Right atrium auricular region (tissue), 2 donors: ENCODE measurements at regions not wholly inside any gene's neighbourhood (a gene's known extent, or its start where the extent isn't known, plus 50 kb on each side); places are given as distances from the start of the nearest gene placed in this dataset.

ENCODE experiments used
- DNase-seq: peaks from one replicate; pipeline ENCODE4 v3.0.0-alpha.2; 2019; ENCODE audit warnings: low spot score
- H3K27ac ChIP-seq, 2 donors: fragments of 200-600 bp; sonication (generic); 1 replicate in 1 of 2; 2 replicates in 1 of 2; pipeline ENCODE4 v1.5.1; 2016 to 2019
- H3K27me3 ChIP-seq, 2 donors: fragments of 200-600 bp; sonication (generic); one replicate each; pipeline versions ENCODE4 v1.5.1 to v1.6.0; 2017 to 2019
- H3K36me3 ChIP-seq: fragments of 200-600 bp; sonication (generic); one replicate; pipeline ENCODE4 v1.5.1; 2016
- H3K4me1 ChIP-seq, 2 donors: fragments of 200-600 bp; sonication (generic); one replicate each; pipeline versions ENCODE4 v1.5.1 to v1.6.0; 2017 to 2019
- H3K4me3 ChIP-seq, 2 donors: fragments of 200-600 bp; sonication (generic); 1 replicate in 1 of 2; 2 replicates in 1 of 2; pipeline ENCODE4 v1.5.1; 2017 to 2019; ENCODE audit warnings: mild to moderate bottlenecking in 1 of 2, moderate library complexity in 1 of 2
- H3K9me3 ChIP-seq, 2 donors: fragments of 200-600 bp; sonication (generic); one replicate each; pipeline ENCODE4 v1.5.1; 2019
- TF ChIP-seq, protein P1 (sequence below), 2 donors: fragments of 200-600 bp; sonication (generic); IDR thresholded peaks; one replicate each; pipeline ENCODE4 v1.5.1; 2019; ENCODE audit warnings: antibody characterized with exemption in 2 of 2

DNA sequence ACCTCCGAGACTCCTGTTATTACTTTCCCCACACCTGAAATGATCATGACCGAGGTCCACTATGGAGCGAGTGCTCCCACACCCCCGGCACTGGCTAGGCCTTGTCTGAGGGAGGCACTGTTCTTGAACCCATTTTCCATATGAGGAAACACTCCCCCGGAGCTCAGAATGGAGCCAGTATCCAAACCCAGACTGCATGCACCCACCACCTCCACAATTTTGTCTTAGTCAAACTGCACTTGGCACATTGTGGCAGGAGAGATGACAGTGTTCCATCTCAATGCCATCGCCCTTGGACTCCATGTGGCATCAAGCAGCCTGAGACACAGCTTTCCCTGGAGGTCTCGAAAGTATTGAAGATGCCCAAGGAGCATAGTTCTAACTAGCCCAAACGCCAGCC is 154.1 kb downstream of the NUP210 start:
- Histone ChIP-seq H3K27ac (no peak overlapping the region), H3K36me3 (no peaks in the 10 kb centered on the region), H3K27me3 (no peaks in the 10 kb centered on the region), H3K4me1 (no peaks in the 10 kb centered on the region), H3K4me3 (no peak overlapping the region), H3K9me3 (peaks cover 0 to 9% of the 10 kb centered on the region in 2 donors)
- DNase-seq = no peak
- TF ChIP-seq, protein P1, sequence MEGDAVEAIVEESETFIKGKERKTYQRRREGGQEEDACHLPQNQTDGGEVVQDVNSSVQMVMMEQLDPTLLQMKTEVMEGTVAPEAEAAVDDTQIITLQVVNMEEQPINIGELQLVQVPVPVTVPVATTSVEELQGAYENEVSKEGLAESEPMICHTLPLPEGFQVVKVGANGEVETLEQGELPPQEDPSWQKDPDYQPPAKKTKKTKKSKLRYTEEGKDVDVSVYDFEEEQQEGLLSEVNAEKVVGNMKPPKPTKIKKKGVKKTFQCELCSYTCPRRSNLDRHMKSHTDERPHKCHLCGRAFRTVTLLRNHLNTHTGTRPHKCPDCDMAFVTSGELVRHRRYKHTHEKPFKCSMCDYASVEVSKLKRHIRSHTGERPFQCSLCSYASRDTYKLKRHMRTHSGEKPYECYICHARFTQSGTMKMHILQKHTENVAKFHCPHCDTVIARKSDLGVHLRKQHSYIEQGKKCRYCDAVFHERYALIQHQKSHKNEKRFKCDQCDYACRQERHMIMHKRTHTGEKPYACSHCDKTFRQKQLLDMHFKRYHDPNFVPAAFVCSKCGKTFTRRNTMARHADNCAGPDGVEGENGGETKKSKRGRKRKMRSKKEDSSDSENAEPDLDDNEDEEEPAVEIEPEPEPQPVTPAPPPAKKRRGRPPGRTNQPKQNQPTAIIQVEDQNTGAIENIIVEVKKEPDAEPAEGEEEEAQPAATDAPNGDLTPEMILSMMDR (IDR thresholded peaks at IDR 0.05) = no peak

DNA sequence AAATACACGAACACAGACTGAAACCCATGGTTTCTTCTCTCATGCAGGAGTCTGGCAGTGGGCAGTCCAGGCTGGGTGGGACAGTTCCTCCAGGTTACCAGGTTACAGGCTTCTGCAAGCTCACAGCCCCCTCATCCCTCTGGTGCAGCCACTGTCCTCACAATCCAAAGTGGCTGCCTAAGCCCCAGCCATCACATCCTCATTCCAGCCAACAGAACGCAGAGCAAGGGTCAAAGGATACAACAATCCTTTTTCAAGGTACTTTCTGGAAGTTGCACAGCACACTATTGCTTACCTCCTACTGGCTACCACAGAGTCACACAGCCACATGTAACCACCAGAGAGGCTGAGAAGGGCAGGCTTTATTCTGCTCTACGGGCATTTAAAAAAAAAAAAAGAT is 154.6 kb downstream of the NUP210 start:
- Histone ChIP-seq H3K4me1 (no peaks in the 10 kb centered on the region), H3K27ac (no peak overlapping the region), H3K9me3 (peaks cover 0 to 9% of the 10 kb centered on the region in 2 donors), H3K4me3 (no peak overlapping the region), H3K36me3 (no peaks in the 10 kb centered on the region), H3K27me3 (no peaks in the 10 kb centered on the region)
- TF ChIP-seq, protein P1 (IDR thresholded peaks at IDR 0.05) = no peak
- DNase-seq = no peak

DNA sequence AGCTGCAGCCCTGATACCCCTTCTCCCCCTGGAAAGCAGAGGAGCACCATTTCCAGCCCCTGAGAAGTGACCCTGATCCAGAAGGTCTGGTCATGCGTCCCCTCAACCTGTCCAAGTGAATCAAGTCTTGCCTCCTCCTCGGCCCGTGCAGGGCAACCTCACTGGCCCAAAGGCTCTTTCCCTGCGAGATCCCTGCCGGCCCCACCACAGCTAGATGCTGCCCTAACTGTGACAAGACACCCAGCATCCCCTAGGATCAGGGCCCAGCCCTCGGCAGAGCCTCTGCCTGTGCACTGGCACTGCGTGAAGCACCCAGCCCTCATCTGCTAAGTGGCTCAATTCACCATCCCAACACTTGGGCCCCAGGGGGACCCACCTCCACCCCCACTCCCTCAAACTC is 155.1 kb downstream of the NUP210 start:
- DNase-seq = no peak
- no peak overlapping the region for H3K4me3 ChIP-seq

DNA sequence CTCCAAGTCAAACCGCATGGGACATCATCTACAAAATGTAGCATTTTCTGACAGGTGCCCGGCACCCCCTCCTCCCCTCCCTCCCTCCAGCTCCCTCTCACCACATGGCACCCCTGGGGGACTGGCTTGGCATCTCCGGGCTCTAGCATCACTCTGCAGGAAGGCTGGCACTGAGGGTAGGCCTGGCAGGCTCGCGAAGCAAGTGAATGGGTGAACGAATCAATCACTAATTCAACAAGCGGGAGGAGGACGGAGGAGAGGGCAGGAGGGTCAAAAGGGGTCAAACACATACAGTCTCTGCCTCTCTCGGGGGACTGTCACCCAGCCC is 155.7 kb downstream of the NUP210 start:
- Histone ChIP-seq H3K4me3 (no peak overlapping the region), H3K4me1 (no peaks in the 10 kb centered on the region), H3K9me3 (no peaks in the 10 kb centered on the region), H3K27me3 (no peaks in the 10 kb centered on the region), H3K36me3 (no peaks in the 10 kb centered on the region), H3K27ac (peak overlapping the region; percentile 46 to 51)
- TF ChIP-seq, protein P1 (IDR thresholded peaks at IDR 0.05) = no peak
- DNase-seq = no peak

More for the DNA sequence above, 155.1 kb downstream of the NUP210 start:
- TF ChIP-seq, protein P1 (IDR thresholded peaks at IDR 0.05) = no peak
- Histone ChIP-seq H3K27me3 (no peaks in the 10 kb centered on the region), H3K36me3 (no peaks in the 10 kb centered on the region), H3K27ac (no peak overlapping the region), H3K9me3 (peaks cover 0 to 6% of the 10 kb centered on the region in 2 donors), H3K4me1 (no peaks in the 10 kb centered on the region)

DNA sequence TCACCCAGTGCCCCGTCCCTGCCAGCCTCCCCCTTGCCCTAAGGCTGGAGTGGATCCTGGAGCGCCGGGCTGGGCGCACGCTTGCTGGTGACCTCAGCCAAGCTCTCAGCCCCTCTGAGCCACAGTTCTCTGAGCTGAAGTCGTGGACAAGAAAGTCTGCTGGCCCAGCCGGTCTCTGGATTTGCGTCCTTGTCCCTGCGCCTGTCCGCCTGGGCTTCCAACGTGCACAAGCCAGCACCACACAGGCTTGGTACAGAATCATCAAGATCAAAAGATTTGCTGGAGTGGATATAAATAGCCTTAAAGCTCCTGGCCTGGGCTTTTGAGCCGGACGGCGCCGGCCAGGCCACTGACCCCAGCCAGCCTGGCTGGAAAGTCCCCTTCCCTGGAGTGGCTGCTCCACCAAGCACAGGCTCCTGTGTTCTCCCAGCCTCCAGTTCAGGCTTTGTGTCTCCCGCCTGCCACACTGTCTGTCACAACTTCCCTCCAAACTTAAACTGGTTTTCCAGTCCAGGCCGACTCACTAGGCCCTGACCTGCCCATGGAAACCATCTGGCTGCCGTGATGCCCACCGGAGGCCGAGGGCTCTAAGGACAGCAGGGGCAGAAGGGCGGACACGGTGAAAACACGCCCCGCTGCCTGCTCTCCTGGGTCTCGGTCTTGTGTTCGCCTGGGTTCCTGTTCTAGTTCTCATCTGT is 156.2 kb downstream of the NUP210 start:
- Histone ChIP-seq H3K27ac (peak overlapping the region; percentile 46 to 51), H3K27me3 (no peaks in the 10 kb centered on the region), H3K4me1 (no peaks in the 10 kb centered on the region), H3K4me3 (no peak overlapping the region), H3K9me3 (no peaks in the 10 kb centered on the region), H3K36me3 (no peaks in the 10 kb centered on the region)
- TF ChIP-seq, protein P1 (IDR thresholded peaks at IDR 0.05) = no peak
- DNase-seq = no peak
